ENCODE measurements at regions not wholly inside any gene's neighbourhood (a gene's known extent, or its start where the extent isn't known, plus 50 kb on each side); places are given as distances from the start of the nearest gene placed in this dataset.
"Not testable (repeated sequence)": the region's sequence is repeated elsewhere in the genome, so short reads cannot be mapped to it uniquely, and the experiment has no call there.

DNA sequence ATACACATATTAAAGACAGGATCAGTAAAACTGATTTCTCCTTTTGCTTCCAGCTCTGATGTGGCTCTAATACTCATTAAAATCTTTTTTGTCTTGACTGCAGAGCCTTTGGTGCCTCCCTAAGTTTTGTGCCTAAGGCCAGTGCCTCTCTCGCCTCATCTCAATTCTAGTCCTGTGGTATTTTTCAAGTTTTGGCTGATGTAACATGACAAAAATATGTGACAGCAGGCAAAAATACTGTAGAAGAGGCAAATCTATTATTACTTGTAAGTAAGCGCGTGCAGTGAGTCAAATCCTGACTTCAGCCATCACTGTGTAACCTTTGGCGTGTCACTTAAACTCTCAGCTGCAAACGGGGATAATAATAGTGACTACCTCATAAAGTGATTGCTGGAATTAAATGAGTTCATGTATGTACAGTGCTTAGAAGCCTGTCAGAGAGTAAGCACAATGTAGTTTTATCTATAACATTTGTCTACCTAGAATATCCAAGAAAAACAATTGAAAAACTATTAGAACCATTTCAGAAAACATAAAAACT, 74.0 kb downstream of the MAB21L3 start:
- DNase-seq = no peak

DNA sequence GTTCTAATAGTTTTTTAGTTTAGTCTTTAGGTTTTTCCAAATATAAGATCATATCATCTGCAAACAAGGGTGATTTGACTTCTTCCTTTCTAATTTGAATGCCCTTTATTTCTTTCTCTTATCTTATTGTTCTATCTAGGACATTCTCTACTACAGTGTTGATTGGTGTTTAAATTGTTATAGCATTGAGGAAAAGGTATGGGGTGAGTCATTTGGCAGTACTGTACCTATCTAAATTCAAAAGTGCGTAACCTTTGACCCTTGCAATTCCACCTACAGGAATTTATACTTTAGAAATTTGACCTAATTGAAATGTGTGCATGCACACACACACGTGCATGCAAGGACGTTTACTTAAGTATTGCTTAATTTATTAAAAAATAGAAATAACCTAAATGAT, 78.3 kb downstream of the MAB21L3 start:
- no peak for DNase-seq

GRCh38 chr1:116191294-116191693, 80.1 kb downstream of the MAB21L3 start:
- no peak for DNase-seq

DNA sequence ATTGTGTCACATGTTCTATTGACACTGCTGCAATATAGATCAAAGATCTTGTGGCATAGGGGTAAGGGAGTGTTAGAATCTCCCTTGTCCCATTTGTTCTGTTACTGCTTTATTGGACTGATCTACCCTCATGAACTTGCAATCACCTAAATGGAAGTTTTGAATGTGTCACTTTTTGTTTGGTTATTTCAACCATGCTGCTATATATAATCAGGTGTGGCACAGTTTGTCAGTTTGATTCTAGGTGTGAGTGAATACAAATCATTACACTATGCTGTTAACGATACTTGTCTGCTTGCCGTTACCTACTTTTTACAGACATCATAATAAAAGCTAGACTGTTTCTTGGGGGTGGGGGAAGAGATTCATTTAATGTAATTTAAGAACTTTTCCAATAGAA, 82.6 kb downstream of the MAB21L3 start:
- DNase-seq = no peak

- no peak for DNase-seq
Observed at GRCh38 chr1:116194568-116194967, 83.4 kb downstream of the MAB21L3 start.

- no peak for DNase-seq
Observed at GRCh38 chr1:116195077-116195868, 84.1 kb downstream of the MAB21L3 start.

DNA sequence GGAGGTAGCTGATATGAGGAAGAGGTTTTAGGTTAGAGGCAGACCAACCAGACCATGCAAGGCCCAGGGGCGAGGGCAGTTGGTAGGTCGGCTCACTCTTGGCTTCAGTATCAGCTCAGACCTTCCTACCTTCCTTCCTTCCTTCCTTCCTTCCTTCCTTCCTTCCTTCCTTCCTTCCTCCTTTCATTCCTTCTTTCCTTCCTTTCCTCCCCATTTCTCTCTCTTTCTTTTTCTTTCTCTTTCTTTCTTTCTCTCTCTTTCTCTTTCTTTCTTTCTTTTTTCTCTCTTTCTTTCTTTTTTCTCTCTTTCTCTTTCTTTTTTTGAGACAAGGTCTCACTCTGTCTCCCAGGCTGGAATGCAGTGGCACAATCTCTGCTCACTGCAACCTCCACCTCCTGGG, 89.1 kb downstream of the MAB21L3 start:
- not testable (repeated sequence) for DNase-seq

DNA sequence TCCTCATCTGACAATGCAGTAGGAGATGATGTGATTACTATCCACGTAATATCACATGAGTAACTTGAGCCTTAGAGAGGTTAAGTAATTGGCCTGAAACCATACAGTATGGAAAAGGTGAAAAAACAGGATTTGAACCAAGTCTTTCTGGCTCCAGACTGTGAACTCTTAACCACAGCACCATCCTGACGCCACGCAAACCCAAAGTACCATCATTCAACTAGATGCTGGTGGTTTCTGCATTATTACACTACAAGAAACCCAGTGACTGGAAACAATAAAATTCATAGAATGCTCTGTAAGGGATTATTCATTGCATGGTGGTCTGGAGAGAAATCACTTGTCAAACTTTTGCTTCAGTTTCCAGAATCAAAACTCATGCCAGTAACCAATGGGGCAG, 90.7 kb downstream of the MAB21L3 start:
- DNase-seq = no peak

DNA sequence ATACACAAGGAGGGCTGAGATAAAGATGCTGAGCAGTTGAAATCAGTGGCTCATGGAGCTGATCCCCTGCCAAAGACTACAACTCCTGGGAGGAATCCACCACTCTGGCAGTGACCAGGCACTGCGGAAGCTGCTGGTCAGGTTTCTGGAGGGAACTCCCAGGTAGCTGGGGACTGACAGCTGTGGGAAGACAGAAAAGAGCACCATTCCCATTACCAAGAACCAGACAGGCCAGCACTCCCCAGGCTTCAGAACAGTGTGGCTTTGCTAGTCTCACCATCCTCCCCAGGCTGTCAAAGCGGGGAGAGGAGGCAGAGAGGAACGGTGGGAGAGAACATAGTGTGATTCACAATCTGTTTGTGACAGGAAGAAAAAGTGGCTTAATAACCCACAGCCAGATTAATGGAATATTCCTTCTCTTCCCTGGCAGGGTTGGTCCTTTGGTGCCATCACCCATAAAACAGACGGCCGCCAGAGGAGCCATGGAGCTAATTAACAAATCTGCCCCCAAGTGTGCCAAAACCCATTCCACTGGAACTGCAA, 92.1 kb downstream of the MAB21L3 start:
- no peak for DNase-seq

GRCh38 chr1:116203920-116204319, 92.7 kb downstream of the MAB21L3 start:
- DNase-seq = no peak

- DNase-seq = no peak
Observed at GRCh38 chr1:116205941-116206679, 94.9 kb downstream of the MAB21L3 start.

DNA sequence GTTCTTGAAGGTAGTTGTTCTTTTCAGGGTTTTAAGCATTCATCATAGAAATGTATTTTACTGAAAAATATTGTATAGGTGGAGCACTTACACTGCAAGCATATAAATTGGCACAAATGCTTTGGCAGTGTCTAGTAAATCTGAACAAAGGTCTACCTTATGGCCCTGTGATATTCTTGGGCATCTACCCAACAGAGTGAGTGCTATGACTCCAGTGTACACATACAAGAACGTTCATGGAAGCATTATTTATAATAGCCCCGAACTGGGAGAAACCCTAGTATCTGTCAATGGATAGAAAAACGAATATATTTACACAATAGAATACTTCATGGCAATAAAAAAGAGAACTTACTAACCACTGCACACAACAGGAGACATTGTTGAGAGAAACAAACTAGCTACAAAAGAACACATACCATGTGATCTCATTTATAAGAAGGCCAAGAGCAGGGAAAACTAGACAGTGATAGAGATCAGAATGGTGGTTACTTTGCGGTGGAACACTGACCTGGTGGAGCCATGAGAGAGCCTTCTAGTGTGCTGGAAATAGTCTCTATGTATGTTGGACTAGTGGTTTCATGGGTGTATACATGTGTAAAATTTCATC, 96.0 kb downstream of the MAB21L3 start:
- DNase-seq = no peak

DNA sequence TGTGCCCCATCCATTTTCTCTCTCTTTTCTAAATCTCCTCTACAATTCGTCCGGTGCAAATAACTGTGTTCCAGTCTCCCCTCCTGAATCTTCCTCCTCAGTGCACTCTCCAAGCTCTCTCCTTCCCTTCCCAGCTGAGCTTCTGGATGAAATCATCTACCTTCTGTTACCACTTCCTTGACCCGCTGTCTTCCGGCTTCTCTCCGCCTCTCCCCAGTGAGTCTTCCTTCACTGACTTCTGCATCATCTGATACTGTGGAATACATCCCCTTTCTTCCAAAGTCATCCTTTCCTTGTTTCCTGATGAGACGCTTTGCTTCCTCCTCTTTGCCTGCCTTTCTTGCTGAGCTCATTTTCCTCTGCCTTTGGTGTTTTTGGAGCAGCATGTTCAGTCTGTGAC, 96.9 kb downstream of the MAB21L3 start:
- DNase-seq = no peak

DNA sequence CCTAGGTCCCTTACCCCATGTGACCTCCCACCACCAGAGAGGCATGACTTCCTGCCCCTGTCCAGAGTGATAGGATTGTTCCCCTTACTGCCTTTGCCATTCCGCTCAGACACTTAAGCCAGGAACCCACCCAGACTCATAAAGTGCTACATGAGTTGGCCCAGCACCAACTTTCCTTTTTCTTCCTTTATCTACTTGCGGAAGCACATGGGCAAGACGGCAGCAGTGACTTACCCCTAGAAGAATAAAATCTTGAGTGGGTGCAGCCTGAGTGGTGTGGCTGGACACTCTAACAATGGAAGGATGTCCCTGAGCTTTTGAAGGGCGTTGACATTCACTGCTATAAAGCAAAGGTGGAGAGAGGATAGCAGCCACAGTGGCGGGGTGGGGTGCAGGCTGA, 100.1 kb downstream of the MAB21L3 start:
- no peak for DNase-seq

GRCh38 chr1:116218922-116219321, 107.7 kb downstream of the MAB21L3 start:
- DNase-seq = no peak

DNA sequence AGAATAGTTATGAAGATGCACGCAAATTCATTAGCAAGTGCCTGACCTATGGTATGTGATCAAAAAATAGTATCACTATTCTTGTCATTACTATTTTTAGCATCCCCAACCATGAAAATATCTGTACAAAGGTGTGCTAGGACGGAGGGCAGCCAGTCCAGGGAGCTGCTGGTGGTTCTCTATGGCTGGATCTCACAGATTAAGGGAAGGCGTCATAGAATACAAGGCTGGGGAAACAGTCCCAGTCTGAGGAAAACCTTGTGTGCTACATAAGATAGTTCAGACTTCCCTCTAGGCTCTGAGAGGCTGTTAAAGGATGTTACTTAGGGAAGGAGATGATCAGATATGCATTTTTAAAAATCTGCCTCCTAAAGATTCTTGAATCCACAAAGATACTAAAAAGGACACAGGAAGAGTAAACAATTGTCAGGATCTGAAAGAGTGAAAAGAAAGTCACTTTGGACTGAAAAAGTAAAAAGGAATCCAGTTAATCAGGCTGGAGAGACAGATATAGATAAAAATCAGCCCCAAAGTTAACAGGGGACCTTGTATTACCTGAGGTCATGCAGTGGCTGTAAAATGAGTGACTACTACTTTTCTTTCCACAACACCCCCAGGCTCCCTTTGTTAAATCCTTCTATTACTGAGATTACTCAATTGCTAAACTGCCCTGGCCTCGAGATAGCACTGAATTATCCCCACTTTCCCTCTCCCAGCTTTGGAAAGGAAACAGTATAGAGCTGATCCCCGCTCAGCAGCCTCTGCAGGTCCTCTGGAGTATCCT, 108.6 kb downstream of the MAB21L3 start:
- no peak for DNase-seq

DNA sequence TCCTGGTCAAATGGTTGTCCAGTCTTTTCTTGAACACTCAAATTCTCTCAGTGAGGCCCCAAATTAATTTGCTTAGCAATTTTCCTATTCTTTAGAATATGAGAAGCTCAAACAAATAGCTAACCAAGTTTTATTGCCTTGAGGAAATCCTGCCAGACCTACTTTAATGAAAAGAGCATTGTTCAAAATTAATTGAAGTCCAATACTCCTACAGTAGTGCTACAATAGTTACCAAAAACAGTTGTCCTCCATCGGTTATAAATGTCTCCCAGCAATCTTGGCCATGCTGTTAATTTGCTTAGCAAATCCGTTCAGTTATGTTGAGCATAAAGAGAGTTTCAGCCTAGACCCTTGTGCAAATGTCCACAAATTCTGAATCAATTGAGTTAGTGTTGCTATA, 112.9 kb downstream of the MAB21L3 start:
- DNase-seq = no peak

DNA sequence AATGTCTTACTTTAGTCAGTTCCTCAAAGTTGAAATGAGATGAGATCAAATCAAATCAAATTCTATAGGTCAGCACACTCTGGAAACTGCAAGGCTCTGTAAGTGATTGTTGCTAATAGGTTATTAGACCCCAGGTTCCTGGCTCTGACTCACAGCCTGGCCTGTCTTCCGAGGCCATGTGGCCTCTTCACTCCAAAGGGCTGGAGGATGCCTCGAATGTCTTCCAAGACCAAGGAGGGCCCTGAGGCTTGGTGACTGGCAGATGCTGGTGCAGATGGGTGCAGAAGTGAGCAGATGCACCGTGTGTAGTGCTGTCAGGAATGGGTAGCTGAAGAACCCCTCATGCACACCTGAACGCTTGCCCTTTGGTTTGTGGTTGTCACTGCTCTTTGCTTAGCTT, 113.4 kb downstream of the MAB21L3 start:
- no peak for DNase-seq

DNA sequence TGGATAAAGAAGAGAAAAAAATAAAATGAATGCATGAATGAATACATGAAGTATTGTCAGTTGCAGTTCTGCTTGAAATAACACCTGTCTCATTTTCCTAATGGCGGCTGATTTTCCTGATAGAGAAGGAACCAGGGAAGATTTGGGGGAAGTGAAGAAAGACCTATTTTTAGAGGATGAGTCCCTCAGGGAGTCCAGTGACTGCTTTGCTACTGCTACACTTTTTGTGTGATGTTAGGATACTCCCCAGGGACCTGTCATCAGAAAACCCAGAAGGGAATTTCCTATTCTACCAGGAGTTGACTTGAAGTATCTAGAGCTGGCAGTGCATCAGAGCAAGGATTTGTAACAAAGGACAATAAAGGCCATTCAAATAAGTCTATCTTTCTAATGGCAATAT, 114.8 kb downstream of the MAB21L3 start:
- no peak for DNase-seq

GRCh38 chr1:116228511-116228910, 117.3 kb downstream of the MAB21L3 start:
- DNase-seq = no peak

- no peak for DNase-seq
Observed at GRCh38 chr1:116230712-116231111, 119.5 kb downstream of the MAB21L3 start.

DNA sequence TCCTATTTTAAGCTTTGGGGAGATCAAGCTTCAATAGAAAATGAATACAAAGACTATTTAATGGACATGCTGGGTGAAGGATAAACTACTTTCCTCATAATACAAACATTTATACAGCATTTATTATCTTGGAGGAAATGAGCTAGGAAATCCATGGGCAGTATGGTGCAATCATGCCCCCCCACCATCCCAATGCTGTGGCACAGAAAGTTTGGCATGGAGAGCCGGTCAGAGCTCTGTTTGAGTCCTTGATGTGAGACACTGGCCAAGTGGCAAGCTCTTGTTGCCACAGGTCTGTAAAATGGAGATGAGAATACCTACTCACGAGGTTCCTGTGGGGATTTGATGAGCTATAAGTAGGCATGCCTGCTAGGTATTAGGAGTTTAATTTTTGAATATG, 120.6 kb downstream of the MAB21L3 start:
- DNase-seq = no peak
